ENCODE measurements at regions not wholly inside any gene's neighbourhood (a gene's known extent, or its start where the extent isn't known, plus 50 kb on each side); places are given as distances from the start of the nearest gene placed in this dataset.
A peak's percentile ranks its signal among the peaks of the same experiment; 100 is the strongest.

DNA sequence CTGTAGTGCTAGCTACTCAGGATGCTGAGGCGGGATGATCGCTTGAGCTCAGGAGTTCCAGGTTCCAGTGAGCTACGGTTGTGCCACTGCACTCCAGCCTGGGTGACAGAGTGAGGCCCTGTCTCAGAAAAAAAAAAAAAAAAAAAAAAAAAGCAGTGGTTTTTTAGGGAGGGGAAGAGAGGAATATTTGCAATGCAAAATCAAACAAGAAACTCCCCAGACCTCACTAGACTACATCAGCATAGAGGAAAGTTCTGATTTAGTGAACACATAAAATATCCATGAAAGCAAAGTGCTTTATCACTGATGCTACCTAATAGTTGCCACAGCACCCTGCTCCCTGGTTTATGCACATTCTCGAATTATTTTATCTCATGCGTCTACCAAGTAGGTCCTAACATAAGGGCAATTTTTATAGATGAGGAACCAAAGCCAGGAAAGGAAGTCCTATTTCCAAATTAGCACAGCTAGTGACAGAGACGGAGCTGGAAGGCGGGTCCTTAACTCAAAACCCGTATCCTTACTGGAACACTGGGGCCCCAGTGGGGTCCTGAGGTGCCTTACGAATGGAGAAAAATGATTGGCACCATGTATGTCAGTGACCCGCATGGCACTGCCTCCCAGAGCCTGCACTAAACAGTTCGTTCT, 50.7 kb upstream of the GPR157 start:
- H3K27me3 Mint-ChIP-seq (ENCODE audit: unreplicated experiment) = no peaks in the 10 kb centered on the region
- no peaks in the 10 kb centered on the region for H3K9me3 Mint-ChIP-seq (ENCODE audit: unreplicated experiment)
- peaks cover 19% of the 10 kb centered on the region for H3K36me3 Mint-ChIP-seq (ENCODE audit: unreplicated experiment)
- DNase-seq (ENCODE audit: extremely low spot score, unreplicated experiment) = no peak
- peaks cover 27% of the 10 kb centered on the region for H3K4me1 Mint-ChIP-seq (ENCODE audit: unreplicated experiment)
- TF ChIP-seq, protein P1, sequence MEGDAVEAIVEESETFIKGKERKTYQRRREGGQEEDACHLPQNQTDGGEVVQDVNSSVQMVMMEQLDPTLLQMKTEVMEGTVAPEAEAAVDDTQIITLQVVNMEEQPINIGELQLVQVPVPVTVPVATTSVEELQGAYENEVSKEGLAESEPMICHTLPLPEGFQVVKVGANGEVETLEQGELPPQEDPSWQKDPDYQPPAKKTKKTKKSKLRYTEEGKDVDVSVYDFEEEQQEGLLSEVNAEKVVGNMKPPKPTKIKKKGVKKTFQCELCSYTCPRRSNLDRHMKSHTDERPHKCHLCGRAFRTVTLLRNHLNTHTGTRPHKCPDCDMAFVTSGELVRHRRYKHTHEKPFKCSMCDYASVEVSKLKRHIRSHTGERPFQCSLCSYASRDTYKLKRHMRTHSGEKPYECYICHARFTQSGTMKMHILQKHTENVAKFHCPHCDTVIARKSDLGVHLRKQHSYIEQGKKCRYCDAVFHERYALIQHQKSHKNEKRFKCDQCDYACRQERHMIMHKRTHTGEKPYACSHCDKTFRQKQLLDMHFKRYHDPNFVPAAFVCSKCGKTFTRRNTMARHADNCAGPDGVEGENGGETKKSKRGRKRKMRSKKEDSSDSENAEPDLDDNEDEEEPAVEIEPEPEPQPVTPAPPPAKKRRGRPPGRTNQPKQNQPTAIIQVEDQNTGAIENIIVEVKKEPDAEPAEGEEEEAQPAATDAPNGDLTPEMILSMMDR (IDR thresholded peaks at IDR 0.05) = no peak
- H3K4me3 Mint-ChIP-seq (ENCODE audit: unreplicated experiment) = peak overlapping the region; percentile 10
- H3K27ac Mint-ChIP-seq (ENCODE audit: unreplicated experiment) = no peak overlapping the region

DNA sequence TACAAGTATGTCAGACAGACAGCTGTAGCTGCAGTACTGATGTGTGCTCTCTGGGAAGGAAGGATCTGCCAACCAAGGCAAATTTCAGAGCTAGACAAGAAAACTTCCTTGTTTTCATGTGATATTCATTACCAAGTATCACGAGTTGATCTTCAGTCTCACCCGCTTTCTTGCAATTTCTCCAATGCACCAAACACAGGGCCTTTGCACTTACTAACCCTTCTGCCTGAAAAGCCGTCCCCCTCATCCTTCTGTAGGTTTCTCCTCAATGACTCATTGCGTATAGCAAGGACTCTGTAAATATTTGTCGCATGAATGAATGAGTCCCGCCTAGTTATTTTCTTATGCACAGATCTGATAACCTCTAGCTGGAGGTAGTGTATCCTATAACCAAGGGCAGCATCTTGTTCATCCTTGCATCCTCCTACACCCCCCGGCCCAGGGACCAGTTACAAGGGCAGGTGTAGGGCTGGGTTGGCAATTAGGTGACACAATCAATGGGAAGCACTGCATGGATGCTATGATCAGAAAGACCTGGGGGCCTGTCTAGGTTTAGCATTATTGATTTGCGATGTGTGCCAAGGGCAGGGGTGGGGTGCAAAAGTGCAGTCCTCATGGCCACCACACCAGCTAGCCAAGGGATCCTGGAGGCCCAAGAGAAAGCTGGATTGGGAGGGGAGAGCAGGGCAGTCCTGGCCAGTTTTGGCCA, 51.4 kb upstream of the GPR157 start:
- Mint-ChIP-seq H3K27me3 (ENCODE audit: unreplicated experiment) (no peaks in the 10 kb centered on the region), H3K4me3 (ENCODE audit: unreplicated experiment) (peak overlapping the region; percentile 10), H3K36me3 (ENCODE audit: unreplicated experiment) (peaks cover 14% of the 10 kb centered on the region), H3K4me1 (ENCODE audit: unreplicated experiment) (peaks cover 24% of the 10 kb centered on the region), H3K9me3 (ENCODE audit: unreplicated experiment) (no peaks in the 10 kb centered on the region), H3K27ac (ENCODE audit: unreplicated experiment) (no peak overlapping the region)
- TF ChIP-seq, protein P1 (IDR thresholded peaks at IDR 0.05) = no peak
- no peak for DNase-seq (ENCODE audit: extremely low spot score, unreplicated experiment)

DNA sequence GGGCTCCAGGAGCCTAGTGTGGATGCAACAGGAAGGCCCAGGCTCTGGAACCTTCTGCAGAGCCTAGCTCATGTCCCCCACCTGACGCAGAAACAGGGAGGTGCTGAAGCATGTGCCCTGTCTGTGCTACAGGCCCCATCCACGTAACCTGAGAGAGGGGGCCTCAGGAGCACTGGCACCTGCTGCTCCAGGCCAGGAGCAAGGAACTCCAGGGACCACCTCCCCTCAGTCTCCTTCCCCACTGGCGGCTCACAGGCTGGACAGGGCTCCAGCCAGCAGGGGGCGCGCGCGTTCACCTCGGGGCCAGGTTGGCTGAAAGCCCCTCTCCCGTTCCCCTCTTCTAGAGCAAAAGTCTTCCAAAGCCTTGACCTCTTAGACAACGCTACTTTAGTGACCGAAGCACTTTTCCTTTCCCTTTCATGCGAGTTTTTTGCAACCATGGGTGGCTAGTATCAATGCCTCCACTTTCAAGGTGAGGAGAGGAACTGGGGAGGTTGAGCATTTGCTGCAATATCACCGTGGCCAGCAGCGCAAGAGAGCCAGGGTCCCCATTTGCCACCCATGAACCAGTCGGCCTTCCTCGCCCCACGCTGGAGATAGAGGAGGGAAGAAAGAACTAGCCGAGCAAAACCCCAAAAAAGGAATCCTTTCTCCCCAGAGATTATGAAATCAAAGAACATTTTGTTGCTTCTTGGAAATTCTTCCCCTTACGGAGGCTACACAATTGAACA, 52.4 kb upstream of the GPR157 start:
- TF ChIP-seq, protein P1 (IDR thresholded peaks at IDR 0.05) = peak; percentile 98
- Mint-ChIP-seq H3K4me1 (ENCODE audit: unreplicated experiment) (peaks cover 24% of the 10 kb centered on the region), H3K4me3 (ENCODE audit: unreplicated experiment) (peak overlapping the region; percentile 88), H3K9me3 (ENCODE audit: unreplicated experiment) (no peaks in the 10 kb centered on the region), H3K27me3 (ENCODE audit: unreplicated experiment) (no peaks in the 10 kb centered on the region), H3K36me3 (ENCODE audit: unreplicated experiment) (peaks cover 11% of the 10 kb centered on the region), H3K27ac (ENCODE audit: unreplicated experiment) (peak overlapping the region; percentile 87)
- DNase-seq (ENCODE audit: extremely low spot score, unreplicated experiment) = peak; percentile 94

- H3K9me3 Mint-ChIP-seq (ENCODE audit: unreplicated experiment) = no peaks in the 10 kb centered on the region
- peaks cover 24% of the 10 kb centered on the region for H3K4me1 Mint-ChIP-seq (ENCODE audit: unreplicated experiment)
- H3K27ac Mint-ChIP-seq (ENCODE audit: unreplicated experiment) = peak overlapping the region; percentile 87
- H3K4me3 Mint-ChIP-seq (ENCODE audit: unreplicated experiment) = peak overlapping the region; percentile 88
- peaks cover 6% of the 10 kb centered on the region for H3K36me3 Mint-ChIP-seq (ENCODE audit: unreplicated experiment)
- no peaks in the 10 kb centered on the region for H3K27me3 Mint-ChIP-seq (ENCODE audit: unreplicated experiment)
- DNase-seq (ENCODE audit: extremely low spot score, unreplicated experiment) = no peak
- TF ChIP-seq, protein P1 (IDR thresholded peaks at IDR 0.05) = no peak
These were observed 52.4 kb upstream of the H6PD start for GRCh38 chr1:9181990-9182783.
